GM12865 (cell line): ENCODE measurements at regions not wholly inside any gene's neighbourhood (a gene's known extent, or its start where the extent isn't known, plus 50 kb on each side); places are given as distances from the start of the nearest gene placed in this dataset.

ENCODE experiments used
- DNase-seq: peaks from one replicate; pipeline ENCODE4 v3.0.0; 2010; ENCODE audit warnings: low read depth
- H3K4me3 ChIP-seq: 2 replicates; pipeline ENCODE4 v1.5.1; 2011; ENCODE audit warnings: mild to moderate bottlenecking, low read depth, low read length, control low read depth
- CTCF ChIP-seq: IDR thresholded peaks from 2 replicates; pipeline ENCODE4 v1.5.1; 2011; ENCODE audit warnings: low read length, control low read depth, low read depth, inconsistent platforms; ENCODE audit not compliant: insufficient read depth; ENCODE audit errors: missing control alignments

- no peak overlapping the region for H3K4me3 ChIP-seq
- DNase-seq = no peak
- TF ChIP-seq CTCF = no peak
These were observed 165.4 kb upstream of the GMDS start for GRCh38 chr6:2410656-2411380.

- no peak for DNase-seq
- no peak overlapping the region for H3K4me3 ChIP-seq
- no peak for TF ChIP-seq CTCF
These were observed 162.1 kb upstream of the GMDS start for GRCh38 chr6:2407525-2407924.

- DNase-seq = no peak
- H3K4me3 ChIP-seq = no peak overlapping the region
These were observed 159.0 kb upstream of the GMDS start for GRCh38 chr6:2404211-2404929.

GRCh38 chr6:2403546-2403945, 158.1 kb upstream of the GMDS start:
- TF ChIP-seq CTCF = no peak
- no peak overlapping the region for H3K4me3 ChIP-seq
- DNase-seq = no peak

More at GRCh38 chr6:2404211-2404929, 159.0 kb upstream of the GMDS start:
- no peak for TF ChIP-seq CTCF

GRCh38 chr6:2396846-2397630, 151.6 kb upstream of the GMDS start:
- TF ChIP-seq CTCF = no peak
- no peak for DNase-seq
- no peak overlapping the region for H3K4me3 ChIP-seq

GRCh38 chr6:2396042-2396657, 150.7 kb upstream of the GMDS start:
- no peak for DNase-seq
- H3K4me3 ChIP-seq = no peak overlapping the region

More at GRCh38 chr6:2396042-2396657, 150.7 kb upstream of the GMDS start:
- TF ChIP-seq CTCF = no peak
